ENCODE measurements at regions not wholly inside any gene's neighbourhood (a gene's known extent, or its start where the extent isn't known, plus 50 kb on each side); places are given as distances from the start of the nearest gene placed in this dataset.

GRCh38 chr12:19584732-19585131, 145.4 kb downstream of the AEBP2 start:
- DNase-seq (ENCODE audit: low spot score) = no peak
- in situ Hi-C loops (cut with MboI; ENCODE audit: low sequenced_read_pairs, unreplicated experiment) = no loop called here
- TF ChIP-seq CTCF (IDR thresholded peaks at IDR 0.05; ENCODE audit: borderline replicate concordance, control extremely low read depth, extremely low read depth, insufficient read depth, missing control alignments) = no peak

- in situ Hi-C loops (cut with MboI; ENCODE audit: low sequenced_read_pairs, unreplicated experiment) = no loop called here
- no peak for TF ChIP-seq CTCF (IDR thresholded peaks at IDR 0.05; ENCODE audit: borderline replicate concordance, control extremely low read depth, extremely low read depth, insufficient read depth, missing control alignments)
- no peak for DNase-seq (ENCODE audit: low spot score)
Measured at GRCh38 chr12:19588951-19589350, 149.7 kb downstream of the AEBP2 start.

GRCh38 chr12:19591951-19592350, 152.7 kb downstream of the AEBP2 start:
- TF ChIP-seq CTCF (IDR thresholded peaks at IDR 0.05; ENCODE audit: borderline replicate concordance, control extremely low read depth, extremely low read depth, insufficient read depth, missing control alignments) = no peak
- DNase-seq (ENCODE audit: low spot score) = no peak
- in situ Hi-C loops (cut with MboI; ENCODE audit: low sequenced_read_pairs, unreplicated experiment) = no loop called here

- DNase-seq (ENCODE audit: low spot score) = no peak
- TF ChIP-seq CTCF (IDR thresholded peaks at IDR 0.05; ENCODE audit: borderline replicate concordance, control extremely low read depth, extremely low read depth, insufficient read depth, missing control alignments) = no peak
- in situ Hi-C loops (cut with MboI; ENCODE audit: low sequenced_read_pairs, unreplicated experiment) = no loop called here
Measured at GRCh38 chr12:19596434-19597166, 157.3 kb downstream of the AEBP2 start.

- in situ Hi-C loops (cut with MboI; ENCODE audit: low sequenced_read_pairs, unreplicated experiment) = no loop called here
- no peak for TF ChIP-seq CTCF (IDR thresholded peaks at IDR 0.05; ENCODE audit: borderline replicate concordance, control extremely low read depth, extremely low read depth, insufficient read depth, missing control alignments)
- no peak for DNase-seq (ENCODE audit: low spot score)
Measured at GRCh38 chr12:19597167-19598026, 158.1 kb downstream of the AEBP2 start.

- in situ Hi-C loops (cut with MboI; ENCODE audit: low sequenced_read_pairs, unreplicated experiment) = no loop called here
- TF ChIP-seq CTCF (IDR thresholded peaks at IDR 0.05; ENCODE audit: borderline replicate concordance, control extremely low read depth, extremely low read depth, insufficient read depth, missing control alignments) = no peak
- DNase-seq (ENCODE audit: low spot score) = no peak
Measured at GRCh38 chr12:19605720-19606119, 166.4 kb downstream of the AEBP2 start.
